ENCODE measurements at regions not wholly inside any gene's neighbourhood (a gene's known extent, or its start where the extent isn't known, plus 50 kb on each side); places are given as distances from the start of the nearest gene placed in this dataset.

DNA sequence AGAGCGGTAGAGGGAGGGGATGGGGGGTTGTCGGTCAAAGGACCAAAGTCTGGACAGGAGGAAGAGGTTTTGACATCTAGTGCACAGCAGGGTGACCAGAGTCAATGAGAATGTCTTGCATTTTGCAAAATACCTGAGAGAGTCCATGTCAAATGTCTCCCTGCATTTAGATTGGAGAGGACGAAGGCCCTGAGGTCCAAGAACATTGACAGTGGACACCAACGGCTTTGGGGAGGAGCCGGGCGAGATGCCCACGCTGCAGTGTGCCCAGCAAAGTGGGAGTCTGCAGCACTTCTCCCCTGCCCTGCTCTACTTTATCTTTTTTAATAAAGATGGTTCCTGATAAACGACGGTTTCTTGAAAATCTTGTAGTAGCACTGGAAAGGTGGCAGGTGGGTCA lies 67.4 kb upstream of the TAMM41 start:
- no peak for TF ChIP-seq CTCF (IDR thresholded peaks at IDR 0.05)
- no peak for TF ChIP-seq POLR2A (IDR thresholded peaks at IDR 0.05)
